Erythroblast (primary cell): ENCODE measurements at regions not wholly inside any gene's neighbourhood (a gene's known extent, or its start where the extent isn't known, plus 50 kb on each side); places are given as distances from the start of the nearest gene placed in this dataset.
A peak's percentile ranks its signal among the peaks of the same experiment; 100 is the strongest.
"Not testable (repeated sequence)": the region's sequence is repeated elsewhere in the genome, so short reads cannot be mapped to it uniquely, and the experiment has no call there.

Source experiments
- DNase-seq, 2 experiments: peaks; one replicate each; lab custom pipeline; 2025; lab: John Stamatoyannopoulos, UW
- GATA1 ChIP-seq: IDR thresholded peaks from 2 replicates; pipeline ENCODE4 v1.6.1; 2011; ENCODE audit warnings: low read depth, mild to moderate bottlenecking, control low read depth, low read length, moderate library complexity
- POLR2A ChIP-seq: IDR thresholded peaks from 2 replicates; pipeline ENCODE4 v1.6.1; 2011; ENCODE audit warnings: mild to moderate bottlenecking, low read length

DNA sequence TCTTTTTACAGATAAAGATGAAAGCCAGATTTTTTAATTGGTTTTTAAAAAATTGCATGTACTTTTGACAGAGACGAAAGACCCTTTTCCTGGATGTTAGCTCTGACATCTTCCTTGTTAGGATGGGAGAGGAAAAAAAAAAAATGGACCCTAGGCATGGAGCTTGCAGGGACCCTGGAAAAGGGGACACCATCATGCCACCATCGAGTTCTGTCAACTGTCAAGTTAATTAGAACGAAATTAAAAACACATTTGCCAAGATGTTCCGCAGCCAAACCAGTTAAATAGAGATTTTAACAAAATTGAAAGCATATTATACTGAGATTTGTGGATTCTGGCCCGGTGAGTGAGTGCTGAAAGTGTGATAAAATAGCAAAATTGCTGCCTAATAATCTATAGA is 202.6 kb downstream of the BUB3 start:
- TF ChIP-seq POLR2A, result no peak
- no peak for TF ChIP-seq GATA1
- no peak for DNase-seq

DNA sequence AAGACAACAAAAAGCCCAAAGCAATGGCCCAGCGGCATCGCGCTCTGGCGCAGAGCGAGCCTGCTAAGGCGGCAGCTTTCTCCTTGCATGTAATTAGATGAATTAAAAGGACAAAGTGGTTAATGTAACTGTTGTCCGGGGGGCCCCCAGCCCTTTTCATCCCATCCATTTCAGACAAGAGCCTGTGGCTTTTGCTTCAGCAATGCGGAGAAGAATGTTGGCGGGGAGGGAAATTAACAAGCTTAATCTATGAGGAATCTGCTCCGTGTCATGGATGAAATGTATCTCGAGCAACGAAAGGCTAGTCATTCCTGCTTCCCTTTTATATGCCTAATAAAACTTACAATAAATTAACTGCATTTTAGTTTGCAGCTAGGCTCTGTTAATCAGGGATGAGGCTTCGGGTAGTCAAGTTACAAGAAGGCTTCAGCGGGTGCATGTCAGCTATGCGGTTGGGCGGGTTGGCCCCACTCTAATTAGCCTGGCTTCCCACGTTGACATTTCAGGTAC is 203.3 kb downstream of the BUB3 start:
- no peak for TF ChIP-seq POLR2A
- TF ChIP-seq GATA1, result no peak
- no peak for DNase-seq

DNA sequence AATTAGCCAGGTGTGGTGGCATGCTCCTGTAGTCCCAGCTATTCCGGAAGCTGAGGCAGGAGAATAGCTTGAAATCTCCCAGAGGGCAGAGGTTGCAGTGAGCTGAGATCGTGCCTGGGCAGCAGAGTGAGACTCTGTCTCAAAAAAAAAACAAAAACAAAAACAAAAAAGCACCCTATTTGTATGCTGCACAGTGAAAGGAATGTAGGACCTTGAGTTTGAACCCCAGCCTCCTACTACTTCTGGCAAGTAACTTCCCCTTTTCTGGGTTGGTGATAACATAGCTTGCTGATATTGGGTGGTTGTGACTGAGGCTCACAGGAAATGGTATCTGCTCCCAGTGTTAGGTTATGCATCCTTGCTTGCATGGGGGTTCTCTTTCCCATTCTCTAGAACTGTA is 205.3 kb downstream of the BUB3 start:
- no peak for TF ChIP-seq GATA1
- no peak for TF ChIP-seq POLR2A
- no peak for DNase-seq

GRCh38 chr10:123361832-123362231 is 207.6 kb downstream of the BUB3 start:
- TF ChIP-seq GATA1 (no peak), POLR2A (no peak)
- DNase-seq, result no peak

GRCh38 chr10:123367195-123367594 is 213.0 kb downstream of the BUB3 start:
- no peak for DNase-seq
- no peak for TF ChIP-seq POLR2A
- TF ChIP-seq GATA1, result no peak

- not testable (repeated sequence) for DNase-seq
Measured at GRCh38 chr10:123371626-123372025, 217.4 kb downstream of the BUB3 start.

GRCh38 chr10:123373591-123373990 is 219.4 kb downstream of the BUB3 start:
- TF ChIP-seq POLR2A (no peak), GATA1 (no peak)
- DNase-seq, result no peak

DNA sequence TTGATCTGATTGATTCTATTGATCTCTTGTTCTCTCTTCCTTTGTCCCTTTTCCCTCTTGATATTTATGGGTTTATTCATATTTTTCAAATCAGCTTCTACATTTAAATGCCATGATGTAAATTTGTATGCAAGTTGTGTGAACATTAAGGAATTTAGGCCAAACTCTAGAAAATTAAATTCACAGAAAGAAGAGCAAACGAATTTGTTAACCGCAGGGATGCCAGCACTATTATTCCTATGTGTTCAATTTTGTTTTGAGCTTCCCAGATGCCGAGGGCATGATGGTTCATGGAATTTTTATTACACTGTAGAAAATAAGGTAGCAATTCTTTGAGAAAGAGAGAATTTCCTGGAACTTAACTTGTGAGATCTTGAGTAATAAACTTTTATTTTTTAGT is 220.9 kb downstream of the BUB3 start:
- no peak for DNase-seq
- TF ChIP-seq POLR2A (no peak), GATA1 (no peak)

DNA sequence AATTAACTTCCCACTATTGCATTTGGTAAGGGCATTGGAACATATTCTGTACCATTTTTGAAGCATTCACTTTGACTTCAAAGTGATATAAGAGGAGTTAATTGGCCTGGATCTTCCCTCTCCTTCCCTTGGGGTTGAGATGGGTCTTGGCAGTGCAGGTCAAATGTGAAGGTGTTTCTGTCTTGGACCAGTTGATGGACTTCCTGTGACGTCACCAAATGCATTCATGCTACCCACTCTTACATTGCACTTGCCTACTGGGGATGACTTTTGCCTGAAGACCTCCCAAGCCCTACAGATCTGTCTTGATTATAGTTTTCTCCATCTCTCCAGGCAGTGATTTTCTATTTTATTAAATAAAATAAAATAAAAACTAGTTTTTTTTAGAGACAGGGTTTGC is 221.5 kb downstream of the BUB3 start:
- DNase-seq, result no peak
- TF ChIP-seq POLR2A (no peak), GATA1 (no peak)

GRCh38 chr10:123377883-123378282 is 223.7 kb downstream of the BUB3 start:
- DNase-seq, result no peak

GRCh38 chr10:123378302-123378701 is 224.1 kb downstream of the BUB3 start:
- DNase-seq, result no peak
- no peak for TF ChIP-seq POLR2A
- no peak for TF ChIP-seq GATA1

More at GRCh38 chr10:123377883-123378282, 223.7 kb downstream of the BUB3 start:
- TF ChIP-seq POLR2A, result no peak
- no peak for TF ChIP-seq GATA1

DNA sequence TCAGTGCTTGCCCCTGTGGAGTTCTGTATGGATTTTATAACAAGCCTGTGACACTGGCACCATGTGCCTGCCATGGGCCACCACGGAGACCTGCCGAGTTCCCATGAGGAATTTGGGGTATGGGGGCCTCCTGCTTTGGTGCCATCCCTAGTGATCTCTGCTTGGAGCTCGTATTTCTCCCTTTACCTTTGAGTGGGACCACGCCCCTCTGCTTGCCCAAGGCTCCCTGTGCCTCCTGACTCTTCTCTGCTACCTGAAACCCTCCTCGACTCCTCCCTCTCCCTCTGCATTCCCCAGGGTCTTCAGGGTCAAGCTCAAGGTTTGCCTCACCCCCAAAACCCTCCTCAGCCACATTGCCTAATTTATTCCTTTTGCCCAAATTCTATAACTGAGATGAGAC is 225.0 kb downstream of the BUB3 start:
- no peak for DNase-seq
- TF ChIP-seq POLR2A, result no peak
- no peak for TF ChIP-seq GATA1

GRCh38 chr10:123380491-123381085 is 226.4 kb downstream of the BUB3 start:
- DNase-seq, result peak in 1 of 2 experiments; percentile 1
- TF ChIP-seq POLR2A (no peak), GATA1 (no peak)

GRCh38 chr10:123381224-123381623 is 227.0 kb downstream of the BUB3 start:
- no peak for TF ChIP-seq POLR2A
- no peak for TF ChIP-seq GATA1
- DNase-seq, result no peak

GRCh38 chr10:123382491-123382890 is 228.3 kb downstream of the BUB3 start:
- TF ChIP-seq POLR2A (no peak), GATA1 (no peak)
- no peak for DNase-seq
